Heart left ventricle (tissue), 16 donors: ENCODE measurements at regions not wholly inside any gene's neighbourhood (a gene's known extent, or its start where the extent isn't known, plus 50 kb on each side); places are given as distances from the start of the nearest gene placed in this dataset.

Source experiments
- ATAC-seq, 4 donors: fragments of 200-7000 bp; cut with Tn5 transposase; one replicate each; pipeline ENCODE4 v1.9.1; 2020 to 2022; ENCODE audit warnings: moderate library complexity in 4 of 4, mild to moderate bottlenecking in 3 of 4, moderate number of reproducible peaks in 1 of 4
- DNase-seq, 5 donors: peaks; one replicate each; pipeline ENCODE4 v3.0.0-alpha.2; 2020
- H3K27ac ChIP-seq, 12 donors: fragments of 200-600 bp; sonication (generic) in 4 of 12; one replicate each; pipeline versions ENCODE4 v1.5.0 to v1.8.0; 2016 to 2022; ENCODE audit warnings: mild to moderate bottlenecking in 2 of 12
- H3K27me3 ChIP-seq, 9 donors: fragments of 200-600 bp; sonication (generic) in 2 of 9; one replicate each; pipeline versions ENCODE4 v1.5.1 to v1.8.0; 2016 to 2022; ENCODE audit warnings: mild to moderate bottlenecking in 3 of 9
- H3K36me3 ChIP-seq, 9 donors: fragments of 200-600 bp; sonication (generic) in 2 of 9; one replicate each; pipeline versions ENCODE4 v1.5.0 to v1.8.0; 2018 to 2022; ENCODE audit warnings: mild to moderate bottlenecking in 2 of 9
- H3K4me1 ChIP-seq, 12 donors: fragments of 200-600 bp; sonication (generic) in 4 of 12; one replicate each; pipeline versions ENCODE4 v1.5.0 to v1.8.0; 2016 to 2022; ENCODE audit warnings: mild to moderate bottlenecking in 3 of 12
- H3K4me3 ChIP-seq, 12 donors: fragments of 200-600 bp; sonication (generic) in 4 of 12; one replicate each; pipeline versions ENCODE4 v1.5.0 to v1.8.0; 2017 to 2022; ENCODE audit warnings: mild to moderate bottlenecking in 9 of 12, moderate library complexity in 4 of 12
- H3K9me3 ChIP-seq, 12 donors: fragments of 200-600 bp; sonication (generic) in 4 of 12; one replicate each; pipeline versions ENCODE4 v1.5.0 to v1.8.0; 2016 to 2022; ENCODE audit warnings: mild to moderate bottlenecking in 1 of 12
- POLR2A ChIP-seq, 2 donors: fragments of 450-650 bp; IDR thresholded peaks; one replicate each; pipeline ENCODE4 v1.6.1; 2017; ENCODE audit warnings: antibody characterized with exemption in 2 of 2, mild to moderate bottlenecking in 2 of 2, moderate library complexity in 2 of 2
- WGBS, 4 donors: extraction: QIAGEN DNeasy Blood & Tissue Kit in 2 of 4; methylation state at CpG; one replicate each; pipeline versions ENCODE4 v1.1.5 to v1.1.7; 2013 to 2018; 5-methylcytosine and 5-hydroxymethylcytosine counted together
- intact Hi-C, 10 donors: fragments of 100-400 bp; cut with DNase I; formaldehyde crosslinking; loops; one replicate each; pipeline versions ENCODE4 v1.11.1 to v1.14.2; 2022
- TF ChIP-seq, protein P1 (sequence below), 12 donors: fragments of 200-600 bp; sonication (generic) in 4 of 12; IDR thresholded peaks; one replicate each; pipeline versions ENCODE4 v1.5.0 to v1.8.0; 2018 to 2022; ENCODE audit warnings: antibody characterized with exemption in 12 of 12, mild to moderate bottlenecking in 5 of 12
- donor health status: ischemic (EF 13 %, LVEDD 7.1; RV severe dilation, severe dysfunction).
- donor health status: healthy with polysubstance abuse.
- donor health status: DM: no; HTN: yes; CAD: no.
- donor health status: DM: no; HTN: no; CAD: no.
- donor health status: ischemic (EF 25% LVEDD 6.9; RV normal size, moderate dysfunction).
- donor health status: ischemic (EF 25% LVEDD 5.7; RV mildly dilated, moderate dysfunction).
- donor health status: healthy.
- donor health status: DM: yes; HTN: yes; CAD: no.
- donor health status: ischemic (EF 35%, LVEDD 5.7; RV mildly dilated, moderate dysfunction).
- donor health status: nonischemic (EF 11% LVEDD 7.7; RV severe dilation, severe dysfunction).
- donor health status: DM: yes; HTN: yes; CAD: no.
- donor health status: PGD.
- donor health status: ischemic (EF 29% LVEDD 5.4; RV normal size, mild dysfunction).
- donor health status: nonischemic (EF 23%, LVEDD 6.1; RV moderate dilation, normal function).

GRCh38 chr3:74489050-74489792, 125.2 kb downstream of the CNTN3 start:
- intact Hi-C loops, result no loop called here
- Histone ChIP-seq H3K4me1 (no peaks in the 10 kb centered on the region), H3K27me3 (no peaks in the 10 kb centered on the region), H3K9me3 (no peaks in the 10 kb centered on the region), H3K27ac (no peak overlapping the region), H3K36me3 (no peaks in the 10 kb centered on the region), H3K4me3 (no peak overlapping the region)
- 30 to 64% (median 50%) methylated on average over 3 of the region's 3 CpGs for WGBS, 4 donors
- no peak for DNase-seq
- no peak for ATAC-seq
- TF ChIP-seq, protein P1, sequence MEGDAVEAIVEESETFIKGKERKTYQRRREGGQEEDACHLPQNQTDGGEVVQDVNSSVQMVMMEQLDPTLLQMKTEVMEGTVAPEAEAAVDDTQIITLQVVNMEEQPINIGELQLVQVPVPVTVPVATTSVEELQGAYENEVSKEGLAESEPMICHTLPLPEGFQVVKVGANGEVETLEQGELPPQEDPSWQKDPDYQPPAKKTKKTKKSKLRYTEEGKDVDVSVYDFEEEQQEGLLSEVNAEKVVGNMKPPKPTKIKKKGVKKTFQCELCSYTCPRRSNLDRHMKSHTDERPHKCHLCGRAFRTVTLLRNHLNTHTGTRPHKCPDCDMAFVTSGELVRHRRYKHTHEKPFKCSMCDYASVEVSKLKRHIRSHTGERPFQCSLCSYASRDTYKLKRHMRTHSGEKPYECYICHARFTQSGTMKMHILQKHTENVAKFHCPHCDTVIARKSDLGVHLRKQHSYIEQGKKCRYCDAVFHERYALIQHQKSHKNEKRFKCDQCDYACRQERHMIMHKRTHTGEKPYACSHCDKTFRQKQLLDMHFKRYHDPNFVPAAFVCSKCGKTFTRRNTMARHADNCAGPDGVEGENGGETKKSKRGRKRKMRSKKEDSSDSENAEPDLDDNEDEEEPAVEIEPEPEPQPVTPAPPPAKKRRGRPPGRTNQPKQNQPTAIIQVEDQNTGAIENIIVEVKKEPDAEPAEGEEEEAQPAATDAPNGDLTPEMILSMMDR (IDR thresholded peaks at IDR 0.05), result no peak
- no peak for TF ChIP-seq POLR2A (IDR thresholded peaks at IDR 0.05)

GRCh38 chr3:74479915-74480314, 134.5 kb downstream of the CNTN3 start:
- no peaks in the 10 kb centered on the region for H3K36me3 ChIP-seq
- TF ChIP-seq POLR2A (IDR thresholded peaks at IDR 0.05), result no peak
- TF ChIP-seq, protein P1 (IDR thresholded peaks at IDR 0.05), result no peak
- H3K4me1 ChIP-seq, result peaks cover 0 to 5% (median 0%) of the 10 kb centered on the region in 12 donors
- intact Hi-C loops, result no loop called here
- no peak for DNase-seq
- no peak overlapping the region for H3K4me3 ChIP-seq
- no peak for ATAC-seq
- H3K27ac ChIP-seq, result no peak overlapping the region
- no peaks in the 10 kb centered on the region for H3K27me3 ChIP-seq
- H3K9me3 ChIP-seq, result no peaks in the 10 kb centered on the region

GRCh38 chr3:74470313-74470712, 144.1 kb downstream of the CNTN3 start:
- no peak overlapping the region for H3K27ac ChIP-seq
- no peaks in the 10 kb centered on the region for H3K4me1 ChIP-seq
- WGBS, 4 donors, result 75 to 87% (median 81%) methylated on average over 4 of the region's 4 CpGs
- TF ChIP-seq, protein P1 (IDR thresholded peaks at IDR 0.05), result no peak
- no peak for TF ChIP-seq POLR2A (IDR thresholded peaks at IDR 0.05)
- H3K36me3 ChIP-seq, result no peaks in the 10 kb centered on the region
- intact Hi-C loops, result no loop called here
- peaks cover 0 to 5% (median 0%) of the 10 kb centered on the region in 12 donors for H3K9me3 ChIP-seq
- DNase-seq (no peak), ATAC-seq (no peak)
- H3K4me3 ChIP-seq, result no peak overlapping the region
- H3K27me3 ChIP-seq, result no peaks in the 10 kb centered on the region

DNA sequence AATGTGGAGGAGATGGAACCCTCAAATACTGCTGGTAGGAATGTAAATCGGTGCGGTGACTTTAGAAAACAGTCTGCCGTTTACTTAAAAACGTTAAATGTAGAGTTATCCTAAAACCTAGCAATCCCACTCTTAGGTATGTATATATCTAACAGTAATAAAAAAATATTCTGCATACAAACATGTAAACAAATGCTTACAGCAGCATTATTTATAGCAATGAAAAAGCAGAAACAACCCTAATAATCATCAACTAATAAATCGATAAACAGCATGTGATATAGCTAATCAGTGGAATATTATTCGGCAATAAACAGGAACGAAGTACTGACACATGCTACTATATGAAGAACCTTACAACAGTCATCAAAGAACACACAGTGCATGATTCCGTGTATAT, 144.7 kb downstream of the CNTN3 start:
- Histone ChIP-seq H3K4me3 (no peak overlapping the region), H3K27ac (no peak overlapping the region), H3K4me1 (no peaks in the 10 kb centered on the region), H3K9me3 (peaks cover 0 to 5% (median 0%) of the 10 kb centered on the region in 12 donors), H3K36me3 (no peaks in the 10 kb centered on the region), H3K27me3 (no peaks in the 10 kb centered on the region)
- intact Hi-C loops, result no loop called here
- TF ChIP-seq, protein P1 (IDR thresholded peaks at IDR 0.05), result no peak
- TF ChIP-seq POLR2A (IDR thresholded peaks at IDR 0.05), result no peak
- ATAC-seq (no peak), DNase-seq (no peak)
- 89 to 92% (median 90%) methylated on average over 8 of the region's 8 CpGs for WGBS, 4 donors
